Activated CD4-positive, alpha-beta T cell treated with anti-CD3 and anti-CD28 coated beads for 4 hours (primary cell): ENCODE measurements at regions not wholly inside any gene's neighbourhood (a gene's known extent, or its start where the extent isn't known, plus 50 kb on each side); places are given as distances from the start of the nearest gene placed in this dataset.
"Not testable (repeated sequence)": the region's sequence is repeated elsewhere in the genome, so short reads cannot be mapped to it uniquely, and the experiment has no call there.

ENCODE experiments used
- DNase-seq, 2 donors: peaks; one replicate each; pipeline ENCODE4 v3.0.0-alpha.2; 2020

GRCh38 chr3:159748425-159748824 lies 240.2 kb upstream of the IL12A start:
- no peak for DNase-seq

DNA sequence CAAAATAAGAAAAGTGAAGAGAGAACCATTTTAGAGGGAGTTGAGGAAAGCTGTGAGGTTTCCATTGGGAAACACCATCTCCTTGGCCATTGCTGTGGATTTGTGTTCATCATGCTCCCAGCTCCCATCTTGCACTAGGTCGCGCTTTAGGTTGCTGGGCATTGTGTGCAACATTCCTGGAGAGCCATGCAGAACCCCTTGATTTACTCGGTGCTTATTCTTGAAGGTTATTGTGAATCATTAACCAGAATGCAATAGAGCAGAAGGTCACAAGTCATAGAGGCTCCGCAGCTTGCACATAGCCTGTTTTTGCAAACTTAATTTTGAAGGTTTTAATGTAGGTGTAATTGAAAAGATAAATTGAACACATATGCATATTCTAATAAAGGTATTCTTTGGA lies 239.2 kb upstream of the IL12A start:
- no peak for DNase-seq

DNA sequence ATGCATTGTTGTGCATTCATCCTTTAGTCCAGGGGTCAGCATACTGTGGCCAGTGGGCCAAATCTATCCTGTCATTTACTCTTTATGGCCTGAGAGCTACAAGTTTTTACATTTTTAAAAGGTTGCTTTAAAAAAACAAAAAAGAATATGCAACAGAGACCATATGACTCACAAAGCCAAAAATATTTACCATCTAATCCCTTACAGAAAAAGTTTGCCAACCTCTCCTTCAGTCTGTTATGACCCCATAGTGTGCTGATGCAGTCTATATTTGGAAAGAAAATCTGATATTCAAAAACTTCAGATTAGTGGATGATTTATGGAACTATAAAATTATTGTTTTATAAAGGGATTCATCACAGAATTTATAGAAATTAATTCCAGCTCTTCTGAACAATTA lies 237.5 kb upstream of the IL12A start:
- no peak for DNase-seq

DNA sequence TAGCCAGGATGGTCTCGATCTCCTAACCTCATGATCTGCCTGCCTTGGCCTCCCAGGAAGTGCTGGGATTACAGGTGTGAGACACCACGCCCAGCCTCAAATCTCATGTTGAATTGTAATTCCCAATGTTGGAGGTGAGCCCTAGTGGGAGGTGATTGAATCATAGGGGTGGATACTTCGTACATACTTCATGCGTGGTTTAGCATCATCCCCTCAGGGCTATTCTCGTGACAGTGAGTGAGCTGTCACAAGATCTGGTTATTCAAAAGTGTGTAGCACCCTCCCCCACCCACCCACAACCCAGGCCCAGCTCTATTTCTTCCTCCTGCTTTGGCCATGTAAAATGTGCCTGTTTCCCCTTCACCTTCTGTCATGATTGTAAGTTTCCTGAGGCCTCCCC lies 236.9 kb upstream of the IL12A start:
- DNase-seq: no peak

DNA sequence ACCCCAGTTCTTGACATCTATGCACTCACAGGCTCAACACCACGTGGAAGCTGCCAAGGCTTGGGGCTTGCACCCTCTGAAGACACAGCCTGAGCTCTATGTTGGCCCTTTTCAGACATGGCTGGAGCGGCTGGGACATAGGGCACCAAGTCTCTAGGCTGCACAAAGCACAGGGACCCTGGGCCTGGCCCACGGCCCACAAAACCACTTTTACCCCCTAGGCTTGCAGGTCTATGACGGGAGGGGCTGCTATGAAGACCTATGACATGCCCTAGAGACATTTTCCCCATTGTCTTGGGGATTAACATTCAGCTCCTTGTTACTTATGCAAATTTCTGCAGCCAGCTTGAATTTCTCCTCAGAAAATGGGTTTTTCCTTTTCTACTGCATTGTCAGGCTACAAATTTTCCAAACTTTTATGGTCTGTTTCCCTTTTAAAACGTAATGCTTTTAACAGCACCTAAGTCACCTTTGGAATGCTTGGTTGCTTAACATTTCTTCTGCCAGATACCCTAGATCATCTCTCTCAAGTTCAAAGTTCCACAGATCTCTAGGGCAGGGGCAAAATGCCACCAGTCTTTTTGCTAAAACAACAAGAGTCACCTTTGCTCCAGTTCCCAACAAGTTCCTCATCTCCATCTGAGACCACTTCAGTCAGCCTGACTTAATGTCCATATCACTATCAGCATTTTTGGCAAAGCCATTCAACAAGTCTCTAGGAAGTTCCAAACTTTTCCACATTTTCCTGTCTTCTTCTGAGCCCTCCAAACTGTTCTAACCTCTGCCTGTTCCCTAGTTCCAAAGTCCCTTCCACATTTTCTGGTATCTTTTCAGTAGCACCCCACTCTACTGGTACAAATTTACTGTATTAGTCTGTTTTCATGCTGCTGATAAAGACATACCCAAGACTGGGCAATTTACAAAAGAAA lies 232.1 kb upstream of the IL12A start:
- not testable (repeated sequence) for DNase-seq

GRCh38 chr3:159757341-159758060 lies 231.1 kb upstream of the IL12A start:
- no peak for DNase-seq

DNA sequence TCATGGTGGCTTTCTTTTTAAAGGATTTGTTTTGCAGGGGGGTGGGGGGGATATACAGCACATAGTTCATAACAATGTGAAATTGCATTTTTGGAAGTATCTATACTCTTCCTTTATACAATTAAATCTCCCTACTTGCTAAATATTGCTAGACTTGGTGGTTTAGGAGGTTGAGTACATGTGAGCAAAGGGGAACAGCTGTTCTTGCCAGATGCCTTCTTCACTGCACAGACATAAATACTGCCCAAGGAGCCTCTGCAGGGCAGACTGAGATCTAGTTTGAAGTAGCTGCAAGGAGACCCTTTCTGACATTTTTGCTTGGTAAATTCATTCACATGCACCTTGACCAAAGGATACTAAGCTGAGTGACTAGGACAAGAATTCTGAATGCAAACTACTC lies 228.6 kb upstream of the IL12A start:
- no peak for DNase-seq

GRCh38 chr3:159761369-159761768 lies 227.3 kb upstream of the IL12A start:
- DNase-seq: no peak

GRCh38 chr3:159761848-159762635 lies 226.6 kb upstream of the IL12A start:
- DNase-seq: no peak

DNA sequence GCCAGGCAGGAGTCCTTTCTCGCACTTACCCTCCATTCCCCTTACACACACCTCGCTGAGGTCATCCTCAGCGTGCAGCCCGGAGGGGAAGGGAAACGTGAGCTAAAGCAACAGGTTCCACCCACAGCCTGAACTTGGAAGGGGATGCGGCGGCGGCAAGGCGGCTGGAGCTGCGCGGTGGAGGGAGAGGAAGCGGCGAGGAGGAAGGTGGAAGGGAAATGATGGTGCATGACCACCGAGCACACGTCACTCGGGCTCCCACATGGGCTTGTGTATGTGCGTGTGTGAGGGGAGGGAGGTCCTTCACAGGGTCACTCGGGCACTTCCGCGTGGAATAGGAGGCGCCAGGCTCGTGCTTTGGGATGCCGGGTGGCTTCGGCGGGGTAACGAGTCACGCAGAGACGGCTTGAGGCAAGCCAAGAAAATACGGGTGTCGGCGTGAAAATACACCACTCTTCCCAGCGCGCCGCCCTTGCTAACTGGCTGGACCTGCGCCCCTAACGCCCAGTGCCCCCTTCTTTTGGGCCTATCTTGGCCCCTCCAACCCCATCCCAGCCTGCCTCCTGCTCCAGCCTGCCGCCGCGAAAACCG lies 225.5 kb upstream of the IL12A start:
- DNase-seq: no peak

DNA sequence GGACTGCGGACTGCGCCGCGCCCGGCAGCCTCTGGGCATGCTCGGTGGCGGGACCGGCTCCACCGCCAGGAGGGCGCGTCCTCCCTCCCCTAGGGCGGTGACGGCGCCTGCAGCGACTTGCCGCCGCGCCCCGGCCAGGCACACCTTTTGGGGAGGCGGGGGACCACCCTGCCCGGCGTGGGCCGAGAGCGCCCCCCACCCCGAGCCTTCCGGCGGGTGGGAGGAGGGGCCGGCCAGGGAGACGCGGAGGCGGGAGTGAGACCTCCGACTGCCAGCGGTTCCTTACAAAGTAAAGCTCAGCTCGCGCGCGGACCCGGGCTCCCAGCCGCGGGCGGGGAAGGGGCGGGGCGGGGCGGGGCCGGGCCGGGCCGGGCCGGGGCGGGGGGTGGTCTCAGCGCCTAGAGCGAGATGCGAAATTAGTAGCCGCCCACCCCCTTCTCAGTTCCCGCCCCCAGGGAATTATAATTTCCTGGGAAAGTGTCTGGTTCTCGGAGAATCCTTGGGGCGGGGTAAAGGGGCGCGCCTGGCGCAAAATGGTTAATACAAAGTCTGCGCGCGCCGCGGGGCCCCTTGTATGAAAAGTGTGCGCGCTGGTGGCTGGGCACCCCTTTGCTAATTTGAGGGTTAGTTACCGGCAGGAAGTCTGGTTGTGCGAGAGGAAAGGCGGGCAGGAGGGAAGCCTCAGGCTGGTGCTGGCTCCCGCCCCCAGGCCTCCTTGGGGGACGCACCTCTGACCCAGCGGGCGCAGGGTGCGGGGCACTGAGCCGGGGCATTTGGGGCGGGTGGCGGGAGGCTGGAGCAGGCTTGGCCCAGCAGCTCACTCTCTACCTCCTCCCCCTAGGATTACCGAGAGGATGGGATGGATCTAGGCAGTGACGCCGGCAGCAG lies 224.8 kb upstream of the IL12A start:
- no peak for DNase-seq

- DNase-seq: no peak
Observed at GRCh38 chr3:159764490-159765029, 224.1 kb upstream of the IL12A start.

- no peak for DNase-seq
Observed at GRCh38 chr3:159765030-159765859, 223.4 kb upstream of the IL12A start.

DNA sequence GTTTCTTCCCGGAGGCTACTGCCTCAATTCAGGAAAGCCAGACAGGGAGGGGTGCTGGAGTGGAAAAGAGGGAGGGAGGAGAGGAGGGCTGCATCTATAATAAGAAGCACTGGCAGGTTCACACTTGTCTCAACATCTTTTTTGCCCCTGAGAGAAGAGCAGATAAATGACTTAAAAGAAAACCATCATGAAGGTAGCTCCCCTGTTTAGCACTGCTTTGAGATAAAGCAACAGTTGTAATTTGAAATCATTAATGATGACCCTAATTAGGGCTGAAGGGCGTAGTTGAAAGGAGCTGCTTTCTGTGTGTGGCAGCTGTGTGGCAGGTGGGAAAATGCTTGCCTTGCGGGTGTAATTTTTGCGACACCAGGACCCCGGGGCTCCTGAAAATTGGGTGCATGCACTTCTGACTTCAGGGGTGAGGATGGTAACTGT lies 222.8 kb upstream of the IL12A start:
- DNase-seq: no peak

DNA sequence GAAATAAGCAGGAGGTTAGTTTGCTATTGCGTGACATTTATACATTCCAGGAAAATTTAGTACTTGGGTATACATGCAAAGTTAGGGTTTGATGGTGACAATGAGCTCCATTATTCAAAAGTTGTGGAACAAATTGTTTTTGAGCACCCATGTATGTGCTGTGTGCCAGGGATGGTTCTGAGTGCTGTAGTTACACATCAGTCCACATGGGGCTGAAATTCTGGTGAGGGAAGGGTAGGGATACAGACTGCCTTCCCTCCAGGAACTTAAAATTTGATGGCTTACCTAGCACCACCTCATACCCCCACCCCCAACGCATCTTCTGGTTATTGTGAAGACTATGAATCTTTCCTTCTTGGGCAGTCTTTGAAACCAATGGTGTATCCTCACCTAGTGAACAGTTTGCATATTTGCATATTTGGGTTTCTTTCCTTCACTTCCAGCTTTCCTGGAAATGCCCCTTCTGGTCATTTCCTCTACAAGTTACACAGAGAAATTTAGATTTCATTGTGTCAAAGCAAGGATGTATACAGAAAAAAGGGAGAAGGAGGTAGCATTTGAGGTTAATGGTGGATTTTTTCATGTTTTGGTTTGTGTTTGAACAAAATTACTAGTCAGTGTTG lies 222.0 kb upstream of the IL12A start:
- DNase-seq: no peak

DNA sequence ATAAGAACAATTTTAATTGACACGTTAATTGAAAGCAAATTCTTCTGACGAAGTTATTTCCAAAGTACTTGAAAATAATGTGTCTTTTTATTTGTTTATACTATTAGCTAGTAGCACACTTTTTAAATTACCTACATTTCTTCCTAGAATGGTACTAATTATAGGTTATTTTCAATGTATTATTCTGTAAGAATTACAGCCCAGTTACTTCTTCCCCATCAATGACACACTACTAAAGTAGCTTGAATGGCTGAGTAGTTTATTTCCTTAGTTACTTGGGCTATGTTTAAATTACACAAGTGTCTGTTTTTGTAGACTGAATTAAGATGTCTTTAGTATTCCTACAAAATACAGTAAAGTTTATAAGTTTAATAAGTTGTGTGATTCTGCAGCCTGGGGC lies 217.6 kb upstream of the IL12A start:
- no peak for DNase-seq

- DNase-seq: no peak
Observed at GRCh38 chr3:159771865-159772611, 216.6 kb upstream of the IL12A start.

DNA sequence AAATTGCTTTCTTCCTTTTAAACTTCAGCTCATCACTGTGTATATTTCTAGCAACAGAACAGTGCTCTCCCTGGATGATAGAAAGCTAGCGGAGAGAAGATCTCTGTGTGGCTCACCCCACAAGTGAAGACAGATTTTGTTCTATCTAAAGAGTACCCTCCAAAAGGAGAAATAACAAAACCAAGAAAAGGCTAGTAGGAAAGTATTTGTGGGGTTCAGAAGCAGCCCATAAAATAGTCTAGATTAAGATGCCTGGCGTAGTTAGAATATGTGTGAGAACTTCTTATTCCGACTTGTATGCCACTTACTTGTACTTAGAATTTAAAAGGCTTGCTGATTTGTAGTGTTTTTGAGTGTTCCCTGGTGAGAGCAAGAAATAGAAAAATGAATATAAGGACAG lies 214.9 kb upstream of the IL12A start:
- no peak for DNase-seq

DNA sequence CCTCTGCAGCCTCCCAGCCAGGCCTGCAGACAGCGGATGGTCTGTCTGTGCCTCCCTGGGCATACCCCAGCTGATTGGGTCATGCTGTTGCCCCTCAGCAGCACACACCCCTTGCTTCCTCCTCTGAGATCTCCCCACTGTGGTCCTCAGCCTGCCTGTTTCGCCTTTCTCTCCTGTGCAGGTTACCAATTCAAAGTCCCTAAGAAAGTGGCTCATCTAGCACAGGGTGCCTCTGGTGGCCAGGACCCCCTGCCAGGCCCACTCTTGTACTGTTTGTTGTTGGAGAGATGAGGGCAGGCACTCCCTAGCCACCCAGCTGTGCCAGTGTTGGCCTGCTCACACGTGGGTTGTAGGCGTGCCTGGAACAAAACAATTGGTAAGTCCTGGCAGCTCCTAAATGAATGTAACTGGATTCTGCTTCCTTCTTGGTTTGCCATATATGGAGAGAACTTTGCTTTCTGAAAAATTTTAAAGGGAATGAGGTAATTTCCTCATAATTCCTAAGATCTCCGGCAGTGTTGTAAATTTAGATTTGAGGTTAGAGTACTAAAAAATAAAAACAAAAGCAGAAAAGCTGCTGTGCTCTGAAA lies 213.2 kb upstream of the IL12A start:
- DNase-seq: no peak
